Endothelial cell of umbilical vein (primary cell): ENCODE measurements at regions not wholly inside any gene's neighbourhood (a gene's known extent, or its start where the extent isn't known, plus 50 kb on each side); places are given as distances from the start of the nearest gene placed in this dataset.

Experiments used
- BruUV-seq: library from RNA; stranded (reverse); fragments of 400-500 nt; replicated peaks from 2 replicates; lab custom pipeline; 2021; lab: Mats Ljungman, UMichigan
- CTCF ChIA-PET: fragments of 300-600, 350-600 bp; sonication (Branson Sonifier 250); formaldehyde crosslinking; loops from one replicate; lab custom pipeline; 2021; ENCODE audit warnings: antibody characterized with exemption, inconsistent platforms; lab: Charles Lee
- POLR2A ChIA-PET: fragments of 300-600, 350-600 bp; sonication (Branson Sonifier 250); formaldehyde crosslinking; loops from one replicate; lab custom pipeline; 2021; ENCODE audit warnings: antibody characterized with exemption, inconsistent platforms; lab: Charles Lee
- DNase-seq: peaks from one replicate; pipeline ENCODE4 v3.0.0-alpha.2; 2011; ENCODE audit warnings: low read depth, low spot score
- FAIRE-seq: peaks from 2 replicates; lab custom pipeline; 2011; peaks lifted over from hg19 to GRCh38; lab: Jason Lieb, UNC
- H2AFZ ChIP-seq: 2 replicates; pipeline ENCODE4 v1.6.0; 2012; ENCODE audit warnings: low read depth, low read length, control low read depth, inconsistent platforms
- H3K27ac ChIP-seq: 2 replicates; pipeline ENCODE4 v1.5.1; 2011; ENCODE audit warnings: low read depth, mild to moderate bottlenecking, control low read depth, low read length, moderate library complexity; ENCODE audit not compliant: insufficient read depth
- H3K27me3 ChIP-seq, 2 experiments: 2 replicates each; pipeline versions ENCODE4 v1.6.0 to v1.6.1; 2011; ENCODE audit warnings: low read length in 2 of 2, mixed read lengths in 1 of 2; ENCODE audit not compliant: control insufficient read depth in 2 of 2, insufficient read depth in 2 of 2
- H3K36me3 ChIP-seq, 2 experiments: 2 replicates in 1 of 2; 3 replicates in 1 of 2; pipeline ENCODE4 v1.5.1; 2011; ENCODE audit warnings: low read length in 2 of 2, mild to moderate bottlenecking in 1 of 2, moderate library complexity in 1 of 2; ENCODE audit not compliant: control insufficient read depth in 2 of 2, insufficient read depth in 2 of 2; ENCODE audit errors: extremely low read depth in 1 of 2
- H3K4me1 ChIP-seq: 3 replicates; pipeline ENCODE4 v1.5.1; 2011; ENCODE audit warnings: mild to moderate bottlenecking, low read length; ENCODE audit not compliant: control insufficient read depth, insufficient read depth; ENCODE audit errors: extremely low read depth
- H3K4me2 ChIP-seq: 2 replicates; pipeline ENCODE4 v1.6.1; 2011; ENCODE audit warnings: low read length, control low read depth, mixed read lengths; ENCODE audit not compliant: insufficient read depth
- H3K4me3 ChIP-seq, 3 experiments: fragments of 200-600 bp in 1 of 3; sonication (generic), shearing (Covaris generic) in 1 of 3; replicated peaks in 1 of 3; 2 replicates each; pipeline ENCODE4 v1.5.1; 2011 to 2016; ENCODE audit warnings: control low read depth in 3 of 3, low read length in 3 of 3, mild to moderate bottlenecking in 2 of 3, inconsistent platforms in 1 of 3, low read depth in 1 of 3, moderate library complexity in 1 of 3; ENCODE audit not compliant: insufficient read depth in 1 of 3
- H3K79me2 ChIP-seq: 2 replicates; pipeline ENCODE4 v1.6.0; 2012; ENCODE audit warnings: low read length, inconsistent platforms; ENCODE audit not compliant: control insufficient read depth, insufficient read depth
- H3K9ac ChIP-seq: replicated peaks from 2 replicates; pipeline ENCODE3; 2011; ENCODE audit warnings: low read length, control low read depth; ENCODE audit not compliant: insufficient read depth; ENCODE audit errors: extremely low read depth
- H3K9me1 ChIP-seq: replicated peaks from 3 replicates; pipeline ENCODE4 v1.6.0; 2011; ENCODE audit warnings: mild to moderate bottlenecking, low read length; ENCODE audit not compliant: control insufficient read depth, insufficient read depth; ENCODE audit errors: extremely low read depth
- H3K9me3 ChIP-seq: replicated peaks from 2 replicates; pipeline ENCODE4 v1.5.1; 2012; ENCODE audit warnings: low read length, inconsistent platforms; ENCODE audit not compliant: control insufficient read depth, insufficient read depth
- H4K20me1 ChIP-seq: replicated peaks from 2 replicates; pipeline ENCODE3; 2011; ENCODE audit warnings: mild to moderate bottlenecking, low read length; ENCODE audit not compliant: control insufficient read depth, insufficient read depth; ENCODE audit errors: extremely low read depth
- GATA2 ChIP-seq: IDR thresholded peaks from 2 replicates; pipeline ENCODE4 v1.7.0; 2011; ENCODE audit warnings: low read depth, mild to moderate bottlenecking, moderate library complexity, mixed read lengths, low read length; ENCODE audit not compliant: insufficient read length, insufficient read depth
- POLR2A ChIP-seq: IDR thresholded peaks from 2 replicates; pipeline ENCODE4 v1.6.1; 2012; ENCODE audit warnings: low read depth, mild to moderate bottlenecking, control low read depth, low read length
- dilution Hi-C: fragments of 300-500 bp; cut with MboI; formaldehyde crosslinking; loops from one replicate; pipeline ENCODE4 v1.15.0; 2019; ENCODE audit warnings: low sequenced_read_pairs; ENCODE audit not compliant: extremely low pct_ligation_motif_present
- intact Hi-C: fragments of 100-400 bp; cut with micrococcal nuclease; formaldehyde crosslinking; loops from one replicate; pipeline ENCODE4 v1.10.0; 2022
- TF ChIP-seq, protein P1 (sequence below), 2 donors: IDR thresholded peaks; 1 replicate in 1 of 2; 2 replicates in 1 of 2; pipeline ENCODE4 v1.5.1; 2011; ENCODE audit warnings: low read length in 2 of 2, mild to moderate bottlenecking in 2 of 2, moderate library complexity in 2 of 2, control low read depth in 1 of 2, inconsistent platforms in 1 of 2, low read depth in 1 of 2; ENCODE audit not compliant: insufficient read depth in 1 of 2; ENCODE audit errors: extremely low read depth in 1 of 2

DNA sequence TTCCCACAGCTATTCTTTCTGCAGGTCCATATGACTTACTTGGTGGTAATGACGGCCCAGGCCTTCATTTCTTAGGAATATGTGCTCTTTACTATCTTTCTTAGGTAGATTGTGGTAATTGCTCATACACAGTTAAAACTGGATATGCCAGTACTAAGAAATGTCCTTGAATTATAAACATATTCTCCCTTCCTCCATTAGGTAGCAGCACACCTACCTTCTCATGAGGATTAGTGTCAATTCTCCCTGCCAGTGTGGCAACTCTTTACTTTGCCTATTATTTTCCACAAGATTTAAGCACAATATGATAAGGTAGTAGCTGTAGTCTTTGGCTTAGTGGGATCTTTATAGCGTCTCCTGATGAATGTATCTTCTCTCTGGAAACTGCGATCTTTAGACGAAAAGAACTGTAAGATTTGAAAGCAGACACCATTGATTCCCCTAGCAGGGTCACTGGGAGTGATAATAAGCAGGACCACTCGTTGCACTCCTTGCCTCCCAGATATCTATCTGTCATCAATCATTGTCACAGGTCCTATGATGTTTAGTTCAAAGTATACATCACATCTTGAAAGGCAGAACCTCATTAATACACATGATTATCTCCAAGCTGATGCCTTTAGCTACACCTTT is 1240.7 kb downstream of the C4orf33 start:
- CTCF ChIA-PET: interaction anchor here (0.8 to 1.6 kb wide), 6 partner anchors 10 to 974 kb away, joined by 3 to 4 read pairs (median 3); no protein-coding TSS in a partner anchor
- Histone ChIP-seq H3K9ac (no peak overlapping the region), H3K36me3 (no peaks in the 10 kb centered on the region), H3K4me1 (no peaks in the 10 kb centered on the region), H3K4me3 (no peak overlapping the region), H3K27me3 (no peaks in the 10 kb centered on the region), H3K79me2 (no peaks in the 10 kb centered on the region), H3K27ac (no peak overlapping the region), H3K4me2 (no peak overlapping the region), H3K9me1 (peaks cover 2% of the 10 kb centered on the region), H3K9me3 (no peaks in the 10 kb centered on the region), H4K20me1 (no peaks in the 10 kb centered on the region), H2AFZ (no peak overlapping the region)
- POLR2A ChIA-PET: no interaction called here
- dilution Hi-C loops: no loop called here
- DNase-seq: peak; percentile 44
- no TSS peak for BruUV-seq
- no peak for TF ChIP-seq POLR2A
- TF ChIP-seq, protein P1, sequence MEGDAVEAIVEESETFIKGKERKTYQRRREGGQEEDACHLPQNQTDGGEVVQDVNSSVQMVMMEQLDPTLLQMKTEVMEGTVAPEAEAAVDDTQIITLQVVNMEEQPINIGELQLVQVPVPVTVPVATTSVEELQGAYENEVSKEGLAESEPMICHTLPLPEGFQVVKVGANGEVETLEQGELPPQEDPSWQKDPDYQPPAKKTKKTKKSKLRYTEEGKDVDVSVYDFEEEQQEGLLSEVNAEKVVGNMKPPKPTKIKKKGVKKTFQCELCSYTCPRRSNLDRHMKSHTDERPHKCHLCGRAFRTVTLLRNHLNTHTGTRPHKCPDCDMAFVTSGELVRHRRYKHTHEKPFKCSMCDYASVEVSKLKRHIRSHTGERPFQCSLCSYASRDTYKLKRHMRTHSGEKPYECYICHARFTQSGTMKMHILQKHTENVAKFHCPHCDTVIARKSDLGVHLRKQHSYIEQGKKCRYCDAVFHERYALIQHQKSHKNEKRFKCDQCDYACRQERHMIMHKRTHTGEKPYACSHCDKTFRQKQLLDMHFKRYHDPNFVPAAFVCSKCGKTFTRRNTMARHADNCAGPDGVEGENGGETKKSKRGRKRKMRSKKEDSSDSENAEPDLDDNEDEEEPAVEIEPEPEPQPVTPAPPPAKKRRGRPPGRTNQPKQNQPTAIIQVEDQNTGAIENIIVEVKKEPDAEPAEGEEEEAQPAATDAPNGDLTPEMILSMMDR (IDR thresholded peaks at IDR 0.05; ENCODE audit: extremely low read depth in 1 of 2, insufficient read depth in 1 of 2, low read depth in 1 of 2, low read length in 2 of 2): peak; percentile 24 to 49
- intact Hi-C loops: no loop called here
- FAIRE-seq: peak; percentile 72

DNA sequence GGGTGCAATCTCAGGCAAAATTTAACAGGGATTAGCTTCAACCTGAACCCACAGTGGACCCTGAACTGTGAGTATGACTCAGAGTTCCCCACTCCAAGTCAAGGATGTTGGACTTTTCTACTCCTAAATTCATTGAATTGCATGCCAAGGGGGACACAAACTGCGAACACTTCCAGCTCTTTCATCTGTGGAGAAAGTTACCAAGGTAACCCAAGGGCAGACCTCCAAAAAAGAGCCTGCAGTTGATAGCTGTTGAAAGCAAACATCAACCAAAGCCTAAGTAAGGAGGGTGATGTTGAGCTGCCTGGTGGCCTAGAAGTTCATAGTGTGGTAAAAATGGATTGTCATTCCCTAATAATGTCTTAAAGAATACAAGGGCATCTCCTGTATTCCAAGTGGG is 1242.9 kb downstream of the C4orf33 start:
- no peaks in the 10 kb centered on the region for H3K36me3 ChIP-seq
- no peak overlapping the region for H3K4me2 ChIP-seq
- intact Hi-C loops: no loop called here
- H3K4me3 ChIP-seq: no peak overlapping the region
- no peaks in the 10 kb centered on the region for H3K27me3 ChIP-seq
- peaks cover 2% of the 10 kb centered on the region for H3K9me1 ChIP-seq
- no TSS peak for BruUV-seq
- no peak overlapping the region for H3K27ac ChIP-seq
- no peak for TF ChIP-seq GATA2
- no peak overlapping the region for H2AFZ ChIP-seq
- H4K20me1 ChIP-seq: no peaks in the 10 kb centered on the region
- dilution Hi-C loops: no loop called here
- no peaks in the 10 kb centered on the region for H3K9me3 ChIP-seq
- FAIRE-seq (no peak), DNase-seq (no peak)
- H3K9ac ChIP-seq: no peak overlapping the region
- ChIA-PET POLR2A (no interaction called here), CTCF (no interaction called here)
- no peaks in the 10 kb centered on the region for H3K4me1 ChIP-seq
- H3K79me2 ChIP-seq: no peaks in the 10 kb centered on the region
